DMS 273 treated with DMSO at 0.1 percent for 48 hours (cell line): ENCODE measurements at regions not wholly inside any gene's neighbourhood (a gene's known extent, or its start where the extent isn't known, plus 50 kb on each side); places are given as distances from the start of the nearest gene placed in this dataset.
"Not testable (repeated sequence)": the region's sequence is repeated elsewhere in the genome, so short reads cannot be mapped to it uniquely, and the experiment has no call there.

Experiments used
- DNase-seq: peaks from one replicate; lab custom pipeline; 2025; lab: John Stamatoyannopoulos, UW

GRCh38 chr2:36058076-36058475, 297.5 kb upstream of the CRIM1 start:
- no peak for DNase-seq

- DNase-seq, result no peak
Observed at GRCh38 chr2:36052819-36053218, 302.8 kb upstream of the CRIM1 start.

GRCh38 chr2:36044411-36044810, 311.2 kb upstream of the CRIM1 start:
- DNase-seq, result no peak

- no peak for DNase-seq
Observed at GRCh38 chr2:36035137-36035536, 320.4 kb upstream of the CRIM1 start.

- no peak for DNase-seq
Observed at GRCh38 chr2:36032046-36032445, 323.5 kb upstream of the CRIM1 start.

GRCh38 chr2:36031471-36031870, 324.1 kb upstream of the CRIM1 start:
- no peak for DNase-seq

GRCh38 chr2:36027616-36028015, 328.0 kb upstream of the CRIM1 start:
- no peak for DNase-seq

- no peak for DNase-seq
Observed at GRCh38 chr2:36013064-36013463, 342.5 kb upstream of the CRIM1 start.

GRCh38 chr2:36006444-36006843, 349.1 kb upstream of the CRIM1 start:
- no peak for DNase-seq

- no peak for DNase-seq
Observed at GRCh38 chr2:36002941-36003340, 352.6 kb upstream of the CRIM1 start.

- no peak for DNase-seq
Observed at GRCh38 chr2:35997488-35997887, 358.1 kb upstream of the CRIM1 start.

- no peak for DNase-seq
Observed at GRCh38 chr2:35989503-35989902, 366.1 kb upstream of the CRIM1 start.

- DNase-seq, result no peak
Observed at GRCh38 chr2:35989040-35989439, 366.5 kb upstream of the CRIM1 start.

- DNase-seq, result no peak
Observed at GRCh38 chr2:35986871-35987270, 368.7 kb upstream of the CRIM1 start.

- DNase-seq, result no peak
Observed at GRCh38 chr2:35978218-35978617, 377.4 kb upstream of the CRIM1 start.

GRCh38 chr2:35976611-35977010, 379.0 kb upstream of the CRIM1 start:
- DNase-seq, result no peak

- DNase-seq, result no peak
Observed at GRCh38 chr2:35973737-35974132, 381.8 kb upstream of the CRIM1 start.

- no peak for DNase-seq
Observed at GRCh38 chr2:35973132-35973736, 382.3 kb upstream of the CRIM1 start.

GRCh38 chr2:35963824-35964223, 391.8 kb upstream of the CRIM1 start:
- DNase-seq, result no peak

GRCh38 chr2:35963357-35963756, 392.2 kb upstream of the CRIM1 start:
- no peak for DNase-seq

GRCh38 chr2:35962585-35963146, 392.9 kb upstream of the CRIM1 start:
- DNase-seq, result no peak

- DNase-seq, result no peak
Observed at GRCh38 chr2:35960596-35960995, 395.0 kb upstream of the CRIM1 start.

- DNase-seq, result not testable (repeated sequence)
Observed at GRCh38 chr2:35957053-35957452, 398.5 kb upstream of the CRIM1 start.

GRCh38 chr2:35946478-35946877, 409.1 kb upstream of the CRIM1 start:
- DNase-seq, result no peak
